HG02870 (cell line): ENCODE measurements at regions not wholly inside any gene's neighbourhood (a gene's known extent, or its start where the extent isn't known, plus 50 kb on each side); places are given as distances from the start of the nearest gene placed in this dataset.
"Not testable (repeated sequence)": the region's sequence is repeated elsewhere in the genome, so short reads cannot be mapped to it uniquely, and the experiment has no call there.

ENCODE experiments used
- ATAC-seq: cut with Tn5 transposase; IDR thresholded peaks from one replicate; pipeline ENCODE4 v1.9.1; 2021; ENCODE audit warnings: mild to moderate bottlenecking, moderate library complexity; ENCODE audit not compliant: unreplicated experiment

- ATAC-seq = no peak
Observed at GRCh38 chr5:87762631-87763030, 349.9 kb upstream of the CCNH start.

GRCh38 chr5:87756951-87757350, 344.2 kb upstream of the CCNH start:
- ATAC-seq = no peak

DNA sequence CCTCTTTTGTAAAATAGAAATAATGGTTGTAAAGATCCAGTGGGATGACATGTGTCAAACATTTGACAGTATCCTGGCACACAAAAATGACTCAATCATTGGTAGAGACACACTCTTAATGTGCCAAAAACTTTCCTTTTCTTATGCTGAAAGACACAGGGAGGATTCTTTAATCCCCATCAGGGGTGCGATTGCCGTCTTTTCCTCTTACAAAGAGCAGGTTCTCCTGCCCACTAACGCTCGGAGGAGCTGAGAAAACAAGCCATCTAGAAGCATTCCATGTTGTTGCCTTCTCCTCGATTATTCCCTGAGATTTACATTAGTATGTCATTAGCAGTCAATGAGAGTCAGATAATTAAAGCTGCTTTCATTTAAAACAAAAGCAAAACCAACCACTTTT, 342.6 kb upstream of the CCNH start:
- ATAC-seq = no peak

DNA sequence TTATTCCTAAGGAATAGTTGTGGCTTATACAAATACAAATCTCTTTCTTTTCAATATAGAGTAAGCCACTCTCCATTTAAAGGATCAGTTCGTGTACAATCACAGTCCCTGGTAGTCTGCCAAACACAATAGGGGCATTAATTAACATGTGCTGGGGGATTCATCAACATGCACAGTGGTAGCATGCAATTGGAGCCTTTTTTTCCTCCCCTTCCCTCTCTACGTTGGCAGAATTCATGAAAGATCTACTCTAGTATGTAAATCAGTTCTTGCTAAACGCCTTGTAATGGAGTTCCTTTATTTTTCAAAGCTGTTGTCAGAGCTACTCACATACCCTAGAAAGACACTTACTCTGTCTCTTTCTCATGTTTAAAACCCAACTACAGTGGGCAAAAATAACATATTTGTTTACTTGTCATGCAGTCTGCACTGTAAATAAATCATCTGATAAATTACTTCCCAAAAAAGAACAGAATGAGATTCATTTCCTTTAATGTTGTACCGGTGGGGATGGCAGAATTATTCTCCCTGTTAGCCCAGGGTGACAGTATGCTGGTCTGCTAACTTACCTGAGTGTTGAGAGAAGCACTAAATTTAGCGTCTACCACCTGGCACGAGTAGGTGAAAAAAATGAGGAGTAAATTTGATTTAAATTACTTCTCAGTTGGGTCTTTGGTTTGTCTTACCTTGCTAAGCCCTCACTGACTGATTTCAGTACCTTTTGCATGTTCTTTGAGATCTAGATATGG, 341.5 kb upstream of the CCNH start:
- no peak for ATAC-seq

DNA sequence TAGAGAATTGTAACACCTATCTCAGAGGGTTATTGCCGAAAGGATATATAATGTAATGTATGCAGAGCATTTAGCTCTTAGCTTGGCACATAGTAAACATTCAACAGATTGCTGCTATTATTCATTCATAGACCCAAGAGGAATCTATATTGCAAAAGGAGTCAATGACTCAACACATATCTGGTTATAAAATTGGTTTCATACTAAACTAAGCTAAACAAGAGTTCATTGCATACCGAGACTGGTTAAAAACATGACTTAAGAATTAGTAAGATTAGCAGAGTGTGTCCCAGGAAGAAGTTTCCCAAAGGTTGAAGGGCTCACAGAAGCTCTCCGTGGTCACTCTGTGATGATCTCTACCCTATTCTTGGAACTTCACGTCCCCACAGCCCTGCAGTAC, 339.6 kb upstream of the CCNH start:
- ATAC-seq = no peak

DNA sequence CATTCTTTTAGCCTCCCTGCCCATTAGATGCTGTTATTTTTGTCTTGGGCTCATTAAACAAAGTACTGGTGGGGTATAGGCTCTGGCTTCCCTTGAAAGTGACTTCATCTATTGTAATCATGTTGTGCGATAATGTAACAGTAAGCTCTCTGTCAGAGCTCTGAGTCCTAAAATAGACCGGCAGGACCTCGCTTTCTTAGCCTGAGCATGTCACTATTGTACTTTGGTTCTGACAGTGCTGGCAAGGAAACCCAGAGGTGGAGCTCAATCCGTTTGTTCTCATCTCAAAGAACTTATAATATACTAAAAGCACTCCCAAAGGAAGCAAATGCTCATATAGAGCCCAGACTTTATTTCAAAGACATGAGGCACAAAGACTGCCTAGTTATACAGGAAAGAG, 339.1 kb upstream of the CCNH start:
- no peak for ATAC-seq

GRCh38 chr5:87746891-87747377, 334.2 kb upstream of the CCNH start:
- no peak for ATAC-seq

GRCh38 chr5:87746341-87746740, 333.6 kb upstream of the CCNH start:
- no peak for ATAC-seq

GRCh38 chr5:87741881-87742280, 329.2 kb upstream of the CCNH start:
- ATAC-seq = no peak

DNA sequence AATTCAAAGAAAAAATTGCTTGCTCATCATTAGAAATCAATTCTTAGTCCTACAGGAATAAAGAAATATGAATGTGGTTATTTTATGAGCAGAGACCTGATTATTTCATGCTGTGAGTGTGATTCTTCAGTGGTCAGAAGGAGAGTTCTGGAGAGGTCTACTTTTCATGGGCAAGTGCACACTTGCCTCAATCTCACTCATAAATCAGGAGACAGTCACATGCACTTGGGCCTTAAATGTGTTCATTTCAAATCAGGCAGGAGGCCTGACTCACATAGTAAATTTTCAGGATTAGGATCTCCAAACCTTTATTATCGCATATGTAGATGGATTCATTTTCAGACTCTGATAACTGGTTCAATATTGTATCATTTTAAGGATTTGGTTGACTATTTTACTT, 323.2 kb upstream of the CCNH start:
- no peak for ATAC-seq

DNA sequence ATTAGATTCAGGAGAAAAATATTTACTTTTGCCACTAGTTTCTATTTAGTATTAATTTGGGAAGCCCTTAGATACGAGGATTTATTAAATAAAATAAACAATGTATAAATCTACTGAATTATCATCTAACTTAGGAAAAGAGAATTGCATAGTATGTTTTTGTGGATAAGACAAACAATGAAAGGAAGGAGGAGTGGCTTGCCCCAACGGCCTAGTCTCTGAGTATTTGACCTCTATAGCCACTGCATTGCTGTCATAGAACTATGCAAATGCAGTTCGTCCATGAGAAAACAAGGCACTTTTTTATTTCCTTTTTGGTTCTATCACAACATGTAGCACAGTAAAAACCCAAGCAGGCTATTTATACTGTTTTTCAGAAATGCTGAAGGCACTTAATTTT, 321.2 kb upstream of the CCNH start:
- no peak for ATAC-seq

- no peak for ATAC-seq
Observed at GRCh38 chr5:87732875-87733768, 320.4 kb upstream of the CCNH start.

GRCh38 chr5:87729781-87730180, 317.1 kb upstream of the CCNH start:
- ATAC-seq = no peak

DNA sequence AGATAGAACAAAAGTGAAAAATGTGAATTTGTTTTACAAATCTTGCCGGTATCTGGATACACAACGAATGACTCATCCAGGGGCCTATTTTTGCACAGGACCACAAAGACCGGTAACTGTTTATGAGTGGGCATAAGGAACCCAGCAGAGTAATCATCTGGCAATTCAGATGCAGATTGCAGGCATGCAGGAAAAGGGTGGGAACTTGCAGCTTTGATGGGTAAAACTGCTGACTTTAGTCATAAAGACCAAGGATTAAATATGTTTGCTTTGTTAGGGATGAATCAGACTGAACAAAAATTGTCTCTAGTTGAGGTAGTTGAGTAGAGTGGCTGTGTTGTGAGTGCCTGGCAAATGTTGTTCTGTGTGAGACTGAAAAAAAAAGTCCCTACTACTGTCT, 309.6 kb upstream of the CCNH start:
- no peak for ATAC-seq

DNA sequence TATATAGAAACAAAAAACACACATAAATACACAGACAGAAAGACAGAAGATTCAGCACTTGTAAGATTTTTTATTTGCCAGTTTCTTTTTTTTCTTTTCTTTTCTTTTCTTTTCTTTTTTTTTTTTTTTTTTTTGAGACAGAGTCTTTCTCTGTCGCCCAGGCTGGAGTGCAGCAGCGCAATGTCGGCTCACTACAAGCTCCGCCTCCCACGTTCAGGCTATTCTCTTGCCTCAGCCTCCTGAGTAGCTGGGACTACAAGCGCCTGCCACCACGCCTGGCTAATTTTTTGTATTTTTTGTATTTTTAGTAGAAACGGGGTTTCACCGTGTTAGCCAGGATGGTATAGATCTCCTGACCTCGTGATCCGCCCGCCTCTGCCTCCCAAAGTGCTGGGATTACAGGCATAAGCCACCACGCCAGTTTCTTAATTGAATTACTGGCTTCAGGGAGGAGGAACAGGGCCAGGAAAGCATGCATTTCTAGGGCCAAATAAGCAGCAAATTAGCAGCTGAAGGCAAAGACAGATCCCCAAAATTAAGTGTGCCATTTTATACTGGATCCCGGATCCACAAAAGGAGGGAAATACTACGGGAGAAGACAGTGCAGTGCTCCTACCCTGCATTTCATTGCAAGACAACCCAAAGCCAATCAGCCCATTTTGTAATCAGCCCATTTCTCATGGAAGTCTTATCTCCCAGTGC, 305.6 kb upstream of the CCNH start:
- ATAC-seq = not testable (repeated sequence)

GRCh38 chr5:87717761-87718160, 305.0 kb upstream of the CCNH start:
- no peak for ATAC-seq

DNA sequence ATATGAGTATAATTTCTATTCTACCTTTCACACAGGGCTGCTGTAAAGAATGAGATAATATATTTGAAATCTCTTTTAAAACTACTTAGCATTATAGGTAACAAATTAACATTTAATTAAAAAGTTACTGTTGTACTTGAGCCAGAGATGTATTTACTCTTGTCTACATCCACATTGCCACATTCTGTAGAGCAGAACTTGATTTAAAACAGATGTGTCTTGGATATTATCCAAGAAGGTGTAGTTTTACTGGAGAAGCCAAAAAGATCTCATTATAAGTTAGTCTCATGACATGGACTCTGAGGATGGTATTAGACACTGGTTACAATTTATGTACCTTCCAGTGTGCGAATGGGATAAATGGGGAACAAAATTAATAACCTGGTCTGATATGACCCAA, 293.1 kb upstream of the CCNH start:
- no peak for ATAC-seq

DNA sequence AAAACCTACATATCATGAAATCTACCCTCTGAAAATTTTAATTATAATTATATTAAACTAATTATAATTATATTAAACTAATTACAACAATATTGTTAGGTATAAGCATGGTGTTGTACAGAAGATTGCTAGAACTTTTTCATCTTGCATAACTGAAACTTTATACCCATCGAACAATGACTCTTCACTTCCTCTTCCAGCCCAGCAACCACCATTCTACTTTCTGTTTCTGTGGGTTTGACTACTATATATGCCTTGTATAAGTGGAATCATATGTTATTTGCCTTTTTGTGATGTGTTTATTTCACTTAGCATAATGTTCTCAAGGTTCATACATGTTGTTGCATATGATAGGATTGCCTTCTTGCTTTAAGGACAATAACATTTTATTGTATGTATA, 274.2 kb upstream of the CCNH start:
- peak; percentile 95 for ATAC-seq

GRCh38 chr5:87686018-87686417, 273.3 kb upstream of the CCNH start:
- ATAC-seq = no peak

GRCh38 chr5:87674235-87674634, 261.5 kb upstream of the CCNH start:
- ATAC-seq = no peak

DNA sequence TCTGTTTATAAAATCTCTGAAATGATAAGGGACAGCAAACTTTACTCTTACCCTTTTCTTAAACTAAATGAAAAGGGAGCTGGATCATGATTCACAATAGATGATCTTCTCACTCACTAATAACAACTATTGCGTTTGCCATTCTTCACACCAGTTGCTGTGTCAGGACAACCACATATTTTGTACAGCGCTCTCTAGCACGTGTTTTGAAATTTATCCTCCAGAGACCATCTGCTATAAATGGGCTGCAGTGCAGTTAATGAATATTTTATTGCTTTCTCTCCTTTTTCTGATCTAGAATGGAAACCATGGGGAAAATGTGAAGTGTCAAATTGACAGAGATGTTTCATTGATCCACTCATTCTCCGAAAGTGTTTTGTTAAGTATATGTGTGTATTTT, 258.4 kb upstream of the CCNH start:
- no peak for ATAC-seq

- no peak for ATAC-seq
Observed at GRCh38 chr5:87665166-87665565, 252.4 kb upstream of the CCNH start.
